Keratinocyte (primary cell): ENCODE measurements at regions not wholly inside any gene's neighbourhood (a gene's known extent, or its start where the extent isn't known, plus 50 kb on each side); places are given as distances from the start of the nearest gene placed in this dataset.

ENCODE experiments used
- DNase-seq: peaks from one replicate; pipeline ENCODE4 v3.0.0-alpha.2; 2011; ENCODE audit warnings: low read depth, missing footprints, low spot score
- FAIRE-seq: peaks from 2 replicates; lab custom pipeline; 2011; peaks lifted over from hg19 to GRCh38; lab: Jason Lieb, UNC
- H2AFZ ChIP-seq: 2 replicates; pipeline ENCODE4 v1.6.0; 2012; ENCODE audit warnings: low read length, control low read depth, inconsistent platforms; ENCODE audit not compliant: control insufficient read depth
- H3K27ac ChIP-seq: 2 replicates; pipeline ENCODE4 v1.5.1; 2011; ENCODE audit warnings: low read length; ENCODE audit not compliant: control insufficient read depth, insufficient read depth
- H3K27me3 ChIP-seq: 3 replicates; pipeline ENCODE4 v1.6.0; 2011; ENCODE audit warnings: low read length; ENCODE audit not compliant: control insufficient read depth, insufficient read depth; ENCODE audit errors: extremely low read depth
- H3K36me3 ChIP-seq, 2 experiments: 2 replicates in 1 of 2; 3 replicates in 1 of 2; pipeline ENCODE4 v1.5.1; 2011; ENCODE audit warnings: low read length in 2 of 2, mild to moderate bottlenecking in 1 of 2; ENCODE audit not compliant: control insufficient read depth in 2 of 2, insufficient read depth in 2 of 2; ENCODE audit errors: extremely low read depth in 1 of 2
- H3K4me1 ChIP-seq: 3 replicates; pipeline ENCODE4 v1.5.1; 2011; ENCODE audit warnings: low read length; ENCODE audit not compliant: control insufficient read depth, insufficient read depth; ENCODE audit errors: extremely low read depth
- H3K4me2 ChIP-seq: 3 replicates; pipeline ENCODE4 v1.6.0; 2011; ENCODE audit warnings: low read depth, low read length; ENCODE audit not compliant: control insufficient read depth, insufficient read depth; ENCODE audit errors: extremely low read depth
- H3K4me3 ChIP-seq, 3 experiments: fragments of 200-600 bp in 1 of 3; sonication (generic) in 1 of 3; 2 replicates in 2 of 3; 3 replicates in 1 of 3; pipeline ENCODE4 v1.5.1; 2011 to 2016; ENCODE audit warnings: low read length in 3 of 3, mild to moderate bottlenecking in 3 of 3, control low read depth in 2 of 3, inconsistent platforms in 1 of 3, low read depth in 1 of 3, mixed read lengths in 1 of 3, mixed run types in 1 of 3, moderate library complexity in 1 of 3; ENCODE audit not compliant: control insufficient read depth in 2 of 3, insufficient read depth in 2 of 3; ENCODE audit errors: extremely low read depth in 1 of 3
- H3K79me2 ChIP-seq: 2 replicates; pipeline ENCODE4 v1.6.0; 2012; ENCODE audit warnings: low read length; ENCODE audit not compliant: control insufficient read depth, insufficient read depth
- H3K9ac ChIP-seq: 3 replicates; pipeline ENCODE4 v1.6.0; 2011; ENCODE audit warnings: low read length; ENCODE audit not compliant: control insufficient read depth, insufficient read depth; ENCODE audit errors: extremely low read depth
- H3K9me1 ChIP-seq: 3 replicates; pipeline ENCODE4 v1.6.0; 2011; ENCODE audit warnings: low read length; ENCODE audit not compliant: control insufficient read depth, insufficient read depth; ENCODE audit errors: extremely low read depth
- H3K9me3 ChIP-seq: 2 replicates; pipeline ENCODE4 v1.5.1; 2012; ENCODE audit warnings: low read depth, low read length; ENCODE audit not compliant: control insufficient read depth
- H4K20me1 ChIP-seq: 3 replicates; pipeline ENCODE4 v1.6.0; 2011; ENCODE audit warnings: low read length; ENCODE audit not compliant: control insufficient read depth, insufficient read depth; ENCODE audit errors: extremely low read depth
- EZH2 ChIP-seq: IDR thresholded peaks from one replicate; pipeline ENCODE4 v1.6.1; 2012; ENCODE audit warnings: inconsistent platforms, mild to moderate bottlenecking, low read length, moderate library complexity
- dilution Hi-C: fragments of 300-500 bp; cut with MboI; formaldehyde crosslinking; loops from one replicate; pipeline ENCODE4 v1.7.0; 2020; ENCODE audit warnings: low sequenced_read_pairs; ENCODE audit not compliant: extremely low pct_ligation_motif_present
- TF ChIP-seq, protein P1 (sequence below), 3 experiments: IDR thresholded peaks in 1 of 3; conservative IDR thresholded peaks in 1 of 3; optimal IDR thresholded peaks in 1 of 3; 2 replicates in 2 of 3; 3 replicates in 1 of 3; pipeline versions ENCODE3 to v1.5.1; 2011; ENCODE audit warnings: low read length in 3 of 3, mild to moderate bottlenecking in 3 of 3, moderate library complexity in 2 of 3, control low read depth in 1 of 3, inconsistent platforms in 1 of 3; ENCODE audit not compliant: insufficient read depth in 2 of 3; ENCODE audit errors: extremely low read depth in 1 of 3

GRCh38 chr1:55457874-55458273 lies 242.7 kb upstream of the USP24 start:
- dilution Hi-C loops: no loop called here
- no peak for DNase-seq
- H3K79me2 ChIP-seq: no peaks in the 10 kb centered on the region
- TF ChIP-seq, protein P1, sequence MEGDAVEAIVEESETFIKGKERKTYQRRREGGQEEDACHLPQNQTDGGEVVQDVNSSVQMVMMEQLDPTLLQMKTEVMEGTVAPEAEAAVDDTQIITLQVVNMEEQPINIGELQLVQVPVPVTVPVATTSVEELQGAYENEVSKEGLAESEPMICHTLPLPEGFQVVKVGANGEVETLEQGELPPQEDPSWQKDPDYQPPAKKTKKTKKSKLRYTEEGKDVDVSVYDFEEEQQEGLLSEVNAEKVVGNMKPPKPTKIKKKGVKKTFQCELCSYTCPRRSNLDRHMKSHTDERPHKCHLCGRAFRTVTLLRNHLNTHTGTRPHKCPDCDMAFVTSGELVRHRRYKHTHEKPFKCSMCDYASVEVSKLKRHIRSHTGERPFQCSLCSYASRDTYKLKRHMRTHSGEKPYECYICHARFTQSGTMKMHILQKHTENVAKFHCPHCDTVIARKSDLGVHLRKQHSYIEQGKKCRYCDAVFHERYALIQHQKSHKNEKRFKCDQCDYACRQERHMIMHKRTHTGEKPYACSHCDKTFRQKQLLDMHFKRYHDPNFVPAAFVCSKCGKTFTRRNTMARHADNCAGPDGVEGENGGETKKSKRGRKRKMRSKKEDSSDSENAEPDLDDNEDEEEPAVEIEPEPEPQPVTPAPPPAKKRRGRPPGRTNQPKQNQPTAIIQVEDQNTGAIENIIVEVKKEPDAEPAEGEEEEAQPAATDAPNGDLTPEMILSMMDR (optimal IDR thresholded peaks at IDR 0.05 in 1 of 3, IDR thresholded peaks at IDR 0.05 in 1 of 3, conservative IDR thresholded peaks at IDR 0.05 in 1 of 3; ENCODE audit: extremely low read depth in 1 of 3, insufficient read depth in 2 of 3, low read length in 3 of 3): no peak
- no peak for TF ChIP-seq EZH2
- H3K36me3 ChIP-seq: no peaks in the 10 kb centered on the region
- no peaks in the 10 kb centered on the region for H3K4me1 ChIP-seq
- no peak overlapping the region for H3K27ac ChIP-seq
- H3K9me1 ChIP-seq: no peaks in the 10 kb centered on the region
- H3K4me3 ChIP-seq: no peak overlapping the region
- H3K9me3 ChIP-seq: no peaks in the 10 kb centered on the region
- FAIRE-seq: no peak
- no peaks in the 10 kb centered on the region for H4K20me1 ChIP-seq
- H3K27me3 ChIP-seq: no peaks in the 10 kb centered on the region
- H3K4me2 ChIP-seq: no peak overlapping the region
- H3K9ac ChIP-seq: no peak overlapping the region
- H2AFZ ChIP-seq: no peak overlapping the region

DNA sequence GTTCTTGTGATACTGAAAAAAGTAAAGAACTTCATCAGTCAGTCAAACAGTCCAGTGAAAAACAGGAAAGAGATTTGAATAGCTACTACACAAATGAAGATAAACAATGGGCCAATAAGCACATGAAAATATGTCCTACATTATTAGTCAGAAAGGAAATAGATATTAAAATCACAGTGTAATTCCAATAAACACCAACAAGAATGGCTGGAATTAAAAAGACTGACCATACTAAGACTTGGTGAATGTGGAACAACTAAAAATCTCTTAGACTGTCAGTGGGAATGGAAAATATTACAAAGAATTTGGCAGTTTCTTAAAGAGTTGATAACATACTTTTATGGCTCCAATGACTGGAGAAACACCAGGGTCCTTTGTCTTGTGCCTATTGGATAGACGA lies 241.8 kb upstream of the USP24 start:
- Histone ChIP-seq H4K20me1 (no peaks in the 10 kb centered on the region), H3K27me3 (no peaks in the 10 kb centered on the region), H3K9me3 (no peaks in the 10 kb centered on the region), H3K27ac (no peak overlapping the region), H3K36me3 (no peaks in the 10 kb centered on the region), H3K4me3 (no peak overlapping the region), H3K4me2 (no peak overlapping the region), H3K79me2 (no peaks in the 10 kb centered on the region), H3K9me1 (no peaks in the 10 kb centered on the region), H3K4me1 (no peaks in the 10 kb centered on the region), H2AFZ (no peak overlapping the region), H3K9ac (no peak overlapping the region)
- no peak for FAIRE-seq
- TF ChIP-seq, protein P1 (optimal IDR thresholded peaks at IDR 0.05 in 1 of 3, IDR thresholded peaks at IDR 0.05 in 1 of 3, conservative IDR thresholded peaks at IDR 0.05 in 1 of 3; ENCODE audit: extremely low read depth in 1 of 3, insufficient read depth in 2 of 3, low read length in 3 of 3): no peak
- TF ChIP-seq EZH2: no peak
- dilution Hi-C loops: no loop called here
- DNase-seq: no peak
